ENCODE measurements at regions not wholly inside any gene's neighbourhood (a gene's known extent, or its start where the extent isn't known, plus 50 kb on each side); places are given as distances from the start of the nearest gene placed in this dataset.

- Mint-ChIP-seq H3K9me3 (no peaks in the 10 kb centered on the region), H3K27me3 (ENCODE audit: low read depth) (no peaks in the 10 kb centered on the region), H3K27ac (peak overlapping the region; percentile 45; the same call in 1 of the 2 replicates), H3K36me3 (peaks cover 3% of the 10 kb centered on the region; the same call in 1 of the 2 replicates), H3K4me3 (no peak overlapping the region), H3K4me1 (peaks cover 8% of the 10 kb centered on the region)
- POLR2A ChIA-PET: no interaction called here
- CTCF ChIA-PET: no interaction called here
- no peak for TF ChIP-seq E2F5 (CRISPR knock-in tag; IDR thresholded peaks at IDR 0.05)
- TF ChIP-seq SMAD4 (CRISPR knock-in tag; IDR thresholded peaks at IDR 0.05): no peak
- no peak for TF ChIP-seq SOX15 (CRISPR knock-in tag; IDR thresholded peaks at IDR 0.05)
- TF ChIP-seq GTF2I (CRISPR knock-in tag; conservative IDR thresholded peaks at IDR 0.05): no peak
- TF ChIP-seq IRF2 (CRISPR knock-in tag; IDR thresholded peaks at IDR 0.05; ENCODE audit: borderline replicate concordance, low read depth): no peak
- no peak for TF ChIP-seq NR3C1 (CRISPR knock-in tag; conservative IDR thresholded peaks at IDR 0.05; ENCODE audit: low read depth)
- TF ChIP-seq ZNF219 (CRISPR knock-in tag; IDR thresholded peaks at IDR 0.05; ENCODE audit: borderline replicate concordance): no peak
- DNase-seq (ENCODE audit: low spot score): no peak
- no peak for ATAC-seq
Observed at GRCh38 chr19:46962030-46962570, 57.5 kb upstream of the NPAS1 start.

GRCh38 chr19:46963093-46963734 lies 56.4 kb upstream of the NPAS1 start:
- CTCF ChIA-PET: no interaction called here
- no peak for DNase-seq (ENCODE audit: low spot score)

More at GRCh38 chr19:46963093-46963734, 56.4 kb upstream of the NPAS1 start:
- no peak overlapping the region for H3K4me3 Mint-ChIP-seq
- no peak for TF ChIP-seq SMAD4 (CRISPR knock-in tag; IDR thresholded peaks at IDR 0.05)
- no peak for TF ChIP-seq CDX4 (CRISPR knock-in tag; IDR thresholded peaks at IDR 0.05; ENCODE audit: borderline replicate concordance)
- no peak for TF ChIP-seq IRF2 (CRISPR knock-in tag; IDR thresholded peaks at IDR 0.05; ENCODE audit: borderline replicate concordance, low read depth)
- TF ChIP-seq PRRX2 (CRISPR knock-in tag; IDR thresholded peaks at IDR 0.05): no peak
- no peak for TF ChIP-seq USF1 (CRISPR knock-in tag; IDR thresholded peaks at IDR 0.05)
- no peak for TF ChIP-seq ZBTB43 (CRISPR knock-in tag; IDR thresholded peaks at IDR 0.05)
- TF ChIP-seq GABPB1 (CRISPR knock-in tag; IDR thresholded peaks at IDR 0.05): no peak
- TF ChIP-seq PRDM15 (CRISPR knock-in tag; IDR thresholded peaks at IDR 0.05): no peak
- no peak for TF ChIP-seq JUN (CRISPR knock-in tag; IDR thresholded peaks at IDR 0.05)
- TF ChIP-seq ZNF232 (CRISPR knock-in tag; IDR thresholded peaks at IDR 0.05): no peak
- no peak for TF ChIP-seq PREB (CRISPR knock-in tag; IDR thresholded peaks at IDR 0.05; ENCODE audit: borderline replicate concordance)
- TF ChIP-seq ZNF423 (CRISPR knock-in tag; IDR thresholded peaks at IDR 0.05): no peak
- no peak for TF ChIP-seq ZNF671 (CRISPR knock-in tag; IDR thresholded peaks at IDR 0.05)
- TF ChIP-seq SP1 (CRISPR knock-in tag; conservative IDR thresholded peaks at IDR 0.05): no peak
- no peak for TF ChIP-seq STAT6 (CRISPR knock-in tag; conservative IDR thresholded peaks at IDR 0.05; ENCODE audit: low read depth)
- no peaks in the 10 kb centered on the region for H3K9me3 Mint-ChIP-seq
- peak overlapping the region; percentile 71; the same call in 1 of the 2 replicates for H3K27ac Mint-ChIP-seq
- no peaks in the 10 kb centered on the region for H3K27me3 Mint-ChIP-seq (ENCODE audit: low read depth)
- peaks cover 8% of the 10 kb centered on the region for H3K4me1 Mint-ChIP-seq
- POLR2A ChIA-PET: no interaction called here
- H3K36me3 Mint-ChIP-seq: peaks cover 3% of the 10 kb centered on the region; the same call in 1 of the 2 replicates
- no peak for ATAC-seq
